ENCODE measurements at regions not wholly inside any gene's neighbourhood (a gene's known extent, or its start where the extent isn't known, plus 50 kb on each side); places are given as distances from the start of the nearest gene placed in this dataset.

DNA sequence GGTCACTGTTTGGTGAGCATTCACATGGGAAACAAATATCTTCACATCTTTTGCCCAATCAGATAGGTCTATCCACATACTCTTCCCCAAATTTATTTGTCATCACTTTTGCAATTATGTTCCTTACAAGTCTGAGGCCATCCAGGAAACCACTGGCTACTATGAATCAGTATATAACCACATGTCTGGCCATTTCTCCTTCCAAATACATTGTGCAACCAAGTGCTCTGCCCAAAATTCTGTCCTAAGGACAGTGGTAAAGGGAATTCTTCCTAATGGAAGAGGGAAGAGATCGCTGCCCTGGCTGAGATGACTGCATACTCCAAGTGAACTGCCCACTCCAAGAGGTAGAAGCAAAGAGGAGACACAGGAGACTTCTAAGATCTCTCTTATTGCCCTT lies 148.9 kb upstream of the MAX start:
- DNase-seq, result no peak

DNA sequence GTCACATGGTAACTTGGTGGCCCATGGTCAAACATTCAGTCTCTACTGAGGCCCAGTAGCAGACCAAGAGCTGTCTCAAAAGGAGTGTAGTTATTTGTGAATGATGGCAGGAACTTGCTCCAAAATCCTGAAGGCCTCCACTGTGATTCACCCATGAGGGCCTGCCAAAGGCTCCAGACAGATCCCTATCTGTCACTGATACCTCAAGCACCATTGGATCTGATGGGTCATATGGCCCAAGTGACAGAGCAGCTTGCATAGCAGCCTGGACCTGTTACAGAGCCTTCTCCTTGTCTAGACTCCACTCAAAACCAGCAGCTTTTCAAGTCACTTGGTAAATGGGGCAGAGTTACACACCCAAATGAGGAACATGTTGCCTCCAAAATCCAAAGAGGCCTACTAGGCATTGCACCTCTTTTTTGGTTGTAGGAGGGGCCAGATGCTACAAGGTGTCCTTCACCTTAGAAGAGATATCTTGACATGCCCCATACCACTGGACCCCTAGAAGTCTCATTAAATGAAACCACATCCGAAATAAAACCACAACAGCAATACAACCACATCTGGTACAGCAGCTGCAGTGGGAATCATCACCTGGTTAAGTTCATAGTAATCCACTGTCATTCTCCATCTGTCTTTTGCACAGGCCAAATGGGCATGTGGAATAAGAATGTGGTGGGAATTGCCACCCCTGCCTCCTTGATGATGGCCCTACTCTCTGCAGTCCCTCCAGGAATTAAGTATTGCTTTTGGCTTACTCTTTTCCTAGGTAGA lies 150.4 kb upstream of the MAX start:
- DNase-seq, result no peak

DNA sequence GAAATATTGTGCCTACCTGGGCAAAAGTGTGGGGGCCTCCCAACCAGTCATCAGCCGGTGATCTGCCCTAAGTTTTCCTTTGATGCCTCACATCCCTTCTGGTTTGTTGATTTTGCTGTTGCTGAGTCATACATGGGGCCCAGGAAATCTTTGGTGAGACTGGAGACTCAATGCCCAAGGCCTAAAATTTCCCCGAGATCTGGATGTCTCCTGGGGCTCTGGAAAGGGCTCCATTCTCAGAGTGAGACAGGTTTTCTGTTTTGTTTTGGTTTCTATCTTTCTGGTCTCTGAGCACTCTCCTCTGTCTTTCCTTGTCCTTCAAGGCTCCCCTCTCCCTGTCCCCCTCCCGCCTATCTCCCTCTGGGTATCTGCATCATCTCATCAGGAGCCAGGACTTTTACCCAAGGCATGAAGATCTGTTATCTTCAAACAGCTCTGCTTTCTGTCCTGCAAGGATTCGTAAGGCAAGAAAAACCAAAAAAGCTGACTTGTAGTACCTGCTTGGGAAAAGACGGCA lies 152.8 kb upstream of the MAX start:
- no peak for DNase-seq

DNA sequence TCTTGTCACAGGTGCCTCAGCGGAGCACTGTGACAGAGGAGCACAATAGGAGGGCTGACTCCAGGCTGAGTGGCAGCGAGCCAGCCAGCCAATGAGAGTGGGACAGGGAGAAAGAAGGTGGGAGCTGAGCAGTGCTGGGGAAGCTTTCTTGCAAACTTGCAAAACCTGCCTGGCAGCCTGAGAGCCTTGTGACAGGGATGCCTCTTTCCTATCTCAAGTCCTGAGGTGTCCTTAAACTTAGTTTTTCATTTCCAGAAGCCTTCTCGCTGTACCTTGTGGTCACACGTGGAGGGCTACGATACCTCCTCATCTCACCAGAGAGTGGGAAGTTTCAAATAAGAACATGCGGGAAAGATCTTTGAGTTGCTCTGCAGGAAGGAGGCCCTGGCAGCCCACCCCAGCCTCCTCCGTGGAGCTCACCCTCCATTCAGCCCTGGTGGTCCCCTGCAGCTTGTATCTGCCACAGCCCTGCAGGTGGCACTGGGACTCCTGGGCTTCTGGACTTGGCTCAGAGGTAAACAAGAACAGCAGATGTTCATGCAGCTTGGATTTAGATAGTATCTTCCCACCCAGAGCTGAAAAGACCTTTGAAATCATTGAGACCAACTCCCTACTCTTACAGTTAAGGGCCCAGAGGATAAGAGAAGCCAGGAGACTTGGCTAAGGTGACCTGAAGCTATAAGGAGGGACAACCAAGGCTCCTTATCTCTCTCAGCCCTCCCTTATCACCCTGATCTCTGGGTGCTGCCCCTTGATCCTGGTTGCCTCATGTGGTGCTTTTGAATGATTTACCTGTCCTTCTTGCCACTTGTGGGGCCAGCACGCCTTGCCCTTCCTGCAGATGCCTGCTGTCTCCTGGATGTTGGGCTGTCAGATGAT lies 153.5 kb upstream of the MAX start:
- no peak for DNase-seq

DNA sequence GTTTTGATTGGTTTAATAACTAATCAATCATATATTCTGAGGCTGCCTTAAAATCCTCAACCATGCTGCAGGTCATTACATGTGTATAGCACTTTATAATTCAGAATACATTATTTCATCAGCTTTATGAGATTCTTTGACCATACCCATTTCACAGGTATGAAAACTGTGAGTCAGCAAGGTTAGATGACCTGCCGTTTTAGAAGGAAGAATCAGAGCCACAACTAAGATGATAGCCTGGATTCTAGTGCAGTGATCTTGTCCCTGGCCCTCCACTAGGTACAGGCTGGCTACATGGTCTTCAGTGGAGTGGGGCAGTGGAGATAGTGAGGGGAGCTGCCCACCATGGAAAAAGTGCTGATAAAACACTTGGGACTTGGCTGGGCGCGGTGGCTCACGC lies 154.4 kb upstream of the MAX start:
- DNase-seq, result no peak

DNA sequence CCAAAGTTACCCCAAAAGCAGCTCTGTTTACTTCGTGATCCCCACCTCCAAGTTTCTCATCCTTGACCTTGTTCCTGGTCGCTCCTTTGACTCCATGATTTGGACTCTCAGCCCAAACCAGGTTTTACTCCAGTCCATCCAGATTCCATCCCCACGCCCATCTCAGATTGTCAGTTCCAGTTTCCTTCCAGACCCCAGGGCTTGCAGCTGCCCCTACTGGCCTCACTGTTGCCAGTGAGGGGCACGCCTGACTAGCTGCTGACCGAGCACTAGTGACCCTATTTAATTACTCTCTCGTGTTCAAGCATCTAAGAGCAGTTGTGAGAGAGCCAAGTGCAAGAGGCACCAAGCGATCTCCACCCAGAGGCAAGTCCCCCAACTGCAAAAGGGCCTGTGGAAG lies 155.1 kb upstream of the FUT8 start:
- no peak for DNase-seq

DNA sequence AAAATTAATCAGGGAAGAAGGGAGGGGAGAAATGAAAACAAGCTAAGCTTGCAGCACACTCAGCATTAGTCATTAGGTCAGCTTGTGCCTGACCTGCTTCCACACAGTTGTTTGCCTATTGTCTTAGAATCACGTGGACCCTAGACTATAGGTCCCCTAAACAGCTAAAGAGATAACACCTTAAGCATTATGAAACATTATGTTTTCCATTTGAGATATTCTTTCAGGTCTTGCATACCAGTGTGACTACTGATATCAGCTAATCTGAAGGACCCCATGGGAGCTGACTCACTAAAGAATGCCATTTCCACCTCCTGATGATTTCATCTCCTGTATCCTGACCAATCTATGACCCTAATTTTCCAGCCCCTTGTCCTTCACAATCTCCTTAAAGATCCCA lies 154.1 kb upstream of the FUT8 start:
- DNase-seq, result no peak

DNA sequence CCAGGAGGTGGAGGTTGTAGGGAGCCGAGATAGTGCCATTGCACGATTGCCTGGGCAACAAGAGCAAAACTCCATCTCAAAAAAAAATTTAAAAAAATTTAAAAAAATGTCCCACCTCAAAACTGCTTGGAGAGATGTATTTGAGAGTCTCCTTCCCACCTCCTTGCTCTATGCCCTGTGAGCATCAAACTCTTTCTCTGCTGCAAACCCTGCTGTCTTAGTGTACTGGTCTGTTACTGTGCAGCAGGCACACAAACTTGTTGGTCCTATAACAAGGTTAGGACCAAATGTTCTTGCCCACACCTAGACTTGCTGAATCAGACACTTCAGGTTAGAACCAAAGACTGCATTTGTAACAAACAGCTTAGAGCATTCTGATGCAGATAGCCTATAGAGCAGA lies 153.5 kb upstream of the FUT8 start:
- no peak for DNase-seq

- DNase-seq, result no peak
Measured at GRCh38 chr14:65260786-65261185, 151.7 kb upstream of the FUT8 start.

DNA sequence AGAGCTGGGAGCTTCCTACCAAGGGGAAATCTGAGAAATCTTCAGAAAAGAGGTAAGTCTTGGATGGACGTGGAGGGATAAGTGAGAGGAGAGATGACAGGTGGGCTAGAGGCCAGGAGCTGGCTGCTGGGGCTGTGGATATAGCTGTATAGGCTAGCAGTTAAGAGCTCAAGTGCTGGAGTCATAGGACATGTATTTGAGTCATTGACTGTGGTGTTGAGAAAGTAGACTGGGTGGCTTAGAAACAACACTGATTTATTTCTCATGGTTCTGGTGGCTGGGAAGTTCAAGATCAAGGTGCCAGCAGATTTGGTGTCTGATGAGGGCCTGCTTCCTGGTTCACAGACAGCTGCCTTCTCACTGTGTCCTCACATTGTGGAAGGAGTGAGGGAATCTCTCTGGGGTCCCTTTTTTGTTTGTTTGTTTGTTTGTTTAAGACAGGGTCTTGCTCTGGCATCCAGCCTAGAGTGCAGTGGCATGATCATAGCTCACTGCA lies 151.1 kb upstream of the FUT8 start:
- no peak for DNase-seq

DNA sequence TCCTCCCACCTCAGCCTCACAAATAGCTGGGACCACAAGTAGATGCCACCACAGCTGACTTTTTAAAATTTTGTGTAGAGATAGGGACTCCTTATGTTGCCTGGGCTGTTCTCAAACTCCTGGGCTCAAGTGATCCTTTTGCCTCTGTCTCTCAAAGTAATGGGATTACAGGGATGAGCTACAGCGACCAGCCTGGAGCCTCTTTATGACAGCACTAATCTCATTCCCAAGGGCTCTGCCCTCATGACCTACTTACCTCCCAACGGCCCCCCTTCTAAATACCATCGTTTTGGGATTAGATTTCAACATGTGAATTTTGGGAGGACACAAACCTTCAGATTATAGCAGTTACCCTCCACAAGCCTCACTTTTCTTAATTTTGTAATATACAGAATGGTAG lies 150.6 kb upstream of the FUT8 start:
- no peak for DNase-seq

DNA sequence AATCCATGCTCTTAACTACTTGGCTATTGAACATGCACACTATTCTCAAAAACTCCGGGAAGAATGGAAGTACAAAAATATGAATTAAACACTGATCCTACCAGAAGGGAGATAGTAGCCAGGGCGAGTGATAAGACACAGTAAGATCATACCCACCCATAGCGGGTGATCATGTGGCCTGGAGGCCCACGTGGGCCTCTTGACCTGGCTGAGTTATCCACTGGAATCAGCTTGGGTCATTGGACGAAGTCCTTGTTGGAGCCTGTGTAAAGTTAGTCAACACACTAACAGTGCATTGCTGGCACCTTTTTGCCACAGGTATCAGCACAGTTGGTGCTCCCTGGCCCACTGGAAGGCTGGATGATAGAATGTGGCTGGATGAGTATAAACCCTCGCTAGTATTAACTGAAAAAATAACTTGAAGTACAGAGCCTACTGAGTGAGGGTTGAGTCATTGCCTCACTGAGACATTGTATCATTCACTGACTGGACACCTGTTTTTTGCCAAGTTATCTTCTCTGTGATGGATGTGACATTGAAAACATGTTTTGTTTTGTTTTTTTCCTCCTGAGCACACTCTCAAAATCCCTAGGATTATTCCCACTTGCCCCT lies 149.2 kb upstream of the FUT8 start:
- DNase-seq, result no peak

GRCh38 chr14:65267856-65268255 lies 144.7 kb upstream of the FUT8 start:
- no peak for DNase-seq

GRCh38 chr14:65268594-65268993 lies 143.9 kb upstream of the FUT8 start:
- no peak for DNase-seq

- DNase-seq, result no peak
Measured at GRCh38 chr14:65269732-65270131, 142.8 kb upstream of the FUT8 start.

DNA sequence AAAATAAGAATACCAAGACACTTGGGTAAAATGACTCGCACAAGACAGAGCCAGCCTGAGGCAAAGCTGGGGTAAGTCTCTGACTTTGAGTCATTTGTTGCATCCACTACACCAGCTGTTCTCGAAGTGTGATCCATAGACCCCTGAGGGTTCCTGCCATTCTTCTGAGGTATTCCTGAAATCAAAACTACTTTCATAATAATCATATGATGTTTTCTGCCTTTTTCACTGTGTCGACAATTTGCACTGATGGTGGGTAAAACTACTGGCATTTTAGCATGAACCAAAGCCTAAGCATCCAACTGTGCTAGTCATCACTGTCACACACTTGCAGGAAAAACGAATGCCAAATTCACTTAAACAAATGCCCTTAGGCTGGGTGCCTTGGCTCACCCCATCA lies 135.5 kb upstream of the FUT8 start:
- no peak for DNase-seq

GRCh38 chr14:65277580-65278270 lies 134.8 kb upstream of the FUT8 start:
- DNase-seq, result no peak

DNA sequence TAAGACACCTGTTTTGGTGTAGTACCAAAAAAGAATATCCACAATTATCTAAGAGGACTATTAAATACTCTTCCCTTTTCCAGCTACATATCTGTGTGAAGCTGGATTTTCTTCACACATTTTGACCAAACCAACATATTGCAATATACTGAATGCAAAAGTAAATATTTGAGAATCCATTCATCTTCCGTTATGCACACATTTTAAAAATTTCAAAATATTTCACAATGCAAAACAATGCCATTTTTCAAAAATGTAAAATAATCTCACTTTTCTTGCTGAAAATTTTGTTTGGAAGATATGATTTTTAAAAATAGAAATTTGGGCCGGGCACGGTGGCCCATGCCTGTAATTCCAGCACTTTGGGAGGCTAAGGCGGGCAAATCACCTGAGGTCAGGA lies 133.9 kb upstream of the FUT8 start:
- DNase-seq, result no peak

DNA sequence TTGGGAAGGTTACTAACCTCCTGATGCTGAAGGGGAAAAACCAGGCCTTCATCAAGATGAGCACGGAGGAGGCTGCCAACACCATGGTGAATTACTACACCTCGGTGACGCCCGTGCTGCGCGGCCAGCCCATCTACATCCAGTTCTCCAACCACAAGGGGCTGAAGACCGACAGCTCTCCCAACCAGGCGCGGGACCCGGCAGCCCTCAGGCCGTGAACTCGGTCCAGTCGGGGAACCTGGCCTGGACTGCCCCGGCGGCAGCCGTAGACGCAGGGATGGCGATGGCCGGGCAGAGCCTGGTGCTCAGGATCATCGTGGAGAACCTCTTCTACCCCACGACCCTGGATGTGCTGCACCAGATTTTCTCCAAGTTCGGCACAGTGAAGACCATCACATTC lies 133.0 kb upstream of the FUT8 start:
- no peak for DNase-seq

- no peak for DNase-seq
Measured at GRCh38 chr14:65279958-65280357, 132.6 kb upstream of the FUT8 start.

DNA sequence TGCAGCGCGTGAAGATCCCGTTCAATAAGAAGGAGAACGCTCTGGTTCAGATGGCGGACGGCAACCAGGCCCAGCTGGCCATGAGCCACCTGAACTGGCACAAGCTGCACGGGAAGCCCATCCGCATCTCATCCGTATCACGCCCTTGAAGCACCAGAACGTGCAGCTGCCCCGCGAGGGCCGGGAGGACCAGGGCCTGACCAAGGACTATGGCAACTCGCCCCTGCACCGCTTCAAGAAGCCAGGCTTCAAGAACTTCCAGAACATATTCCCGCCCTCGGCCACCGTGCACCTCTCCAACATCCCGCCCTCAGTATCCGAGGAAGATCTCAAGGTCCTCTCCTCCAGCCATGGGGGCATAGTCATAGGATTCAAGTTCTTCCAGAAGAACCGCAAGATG lies 131.9 kb upstream of the FUT8 start:
- DNase-seq, result no peak

DNA sequence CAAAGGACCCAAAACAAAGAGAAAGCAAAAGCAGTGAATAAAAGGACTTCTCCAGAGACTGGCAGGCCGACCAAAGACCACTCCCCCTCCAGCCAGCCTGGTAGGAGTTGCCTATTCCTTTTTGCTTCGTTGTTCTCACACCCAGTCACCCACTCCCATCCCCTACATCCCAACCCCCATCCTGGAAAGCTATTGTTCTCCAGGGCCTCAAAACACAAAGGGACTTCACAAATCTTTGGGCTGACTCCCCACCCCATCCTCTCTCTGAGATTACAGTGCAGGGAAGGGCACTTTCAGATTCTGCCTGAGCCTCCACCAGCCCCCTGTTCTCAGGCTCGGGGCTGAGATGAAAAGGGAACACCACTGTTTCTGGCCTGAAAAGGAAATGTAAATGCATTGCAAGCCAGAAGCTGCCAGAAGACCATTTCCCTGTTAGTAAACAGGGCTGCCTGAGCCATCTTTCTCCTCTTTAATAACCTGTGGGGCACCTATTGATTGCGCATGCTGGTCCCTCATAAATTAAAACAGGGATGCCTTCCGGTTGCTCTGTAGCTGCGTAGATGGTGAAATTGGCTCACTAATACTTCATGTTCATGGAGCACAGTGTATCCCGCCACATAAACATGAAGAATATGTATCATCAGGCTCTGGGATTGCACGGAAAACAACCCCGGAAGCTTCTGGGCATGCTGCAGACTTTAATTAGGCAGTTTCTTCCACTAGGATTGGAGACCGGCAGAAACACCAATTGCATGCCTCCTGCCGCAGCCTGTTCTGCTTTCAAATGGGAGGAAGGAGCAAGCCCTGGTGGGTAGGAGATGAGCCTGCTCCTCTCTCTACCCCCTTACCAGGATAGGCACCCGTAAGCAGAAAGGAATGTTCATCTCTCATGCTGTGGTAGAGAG lies 130.3 kb upstream of the FUT8 start:
- peak in 1 of 5 experiments; percentile 63 for DNase-seq
